Stimulated activated naive CD8-positive, alpha-beta T cell treated with anti-CD3 and anti-CD28 coated beads, Interleukin-15, amount 100 ng/mL, for 72 hours (primary cell): ENCODE measurements at regions not wholly inside any gene's neighbourhood (a gene's known extent, or its start where the extent isn't known, plus 50 kb on each side); places are given as distances from the start of the nearest gene placed in this dataset.

ENCODE experiments used
- ATAC-seq: fragments of 150-1000 bp; cut with Tn5 transposase; 2 replicates; pipeline ENCODE4 v1.10.0; 2021; ENCODE audit warnings: mild to moderate bottlenecking, moderate library complexity
- DNase-seq, 2 donors: peaks; one replicate each; pipeline ENCODE4 v3.0.0; 2021 to 2022
- H3K27ac Mint-ChIP-seq, 2 donors: one replicate each; pipeline ENCODE4 v1.8.0; 2022; ENCODE audit warnings: mild to moderate bottlenecking in 2 of 2, mixed read lengths in 2 of 2, moderate library complexity in 2 of 2
- H3K27me3 Mint-ChIP-seq: one replicate; pipeline ENCODE4 v1.8.0; 2022; ENCODE audit warnings: mixed read lengths
- H3K4me1 Mint-ChIP-seq: one replicate; pipeline ENCODE4 v1.8.0; 2022; ENCODE audit warnings: mild to moderate bottlenecking, mixed read lengths
- H3K4me3 Mint-ChIP-seq, 2 donors: one replicate each; pipeline ENCODE4 v1.8.0; 2022; ENCODE audit warnings: mild to moderate bottlenecking in 2 of 2, mixed read lengths in 2 of 2, moderate library complexity in 1 of 2
- H3K9me3 Mint-ChIP-seq, 2 donors: one replicate each; pipeline ENCODE4 v1.8.0; 2022; ENCODE audit warnings: mixed read lengths in 2 of 2

GRCh38 chr1:78388275-78388674, 102.5 kb upstream of the PTGFR start:
- Mint-ChIP-seq H3K4me1 (no peaks in the 10 kb centered on the region), H3K27ac (no peak overlapping the region), H3K9me3 (peaks cover 0 to 8% of the 10 kb centered on the region in 2 donors), H3K4me3 (no peak overlapping the region), H3K27me3 (no peaks in the 10 kb centered on the region)
- ATAC-seq, result no peak
- no peak for DNase-seq

- ATAC-seq (no peak), DNase-seq (no peak)
- Mint-ChIP-seq H3K4me1 (no peaks in the 10 kb centered on the region), H3K27me3 (peaks cover 18% of the 10 kb centered on the region), H3K4me3 (no peak overlapping the region), H3K27ac (no peak overlapping the region), H3K9me3 (no peaks in the 10 kb centered on the region)
Observed at GRCh38 chr1:78401148-78401547, 89.6 kb upstream of the PTGFR start.

DNA sequence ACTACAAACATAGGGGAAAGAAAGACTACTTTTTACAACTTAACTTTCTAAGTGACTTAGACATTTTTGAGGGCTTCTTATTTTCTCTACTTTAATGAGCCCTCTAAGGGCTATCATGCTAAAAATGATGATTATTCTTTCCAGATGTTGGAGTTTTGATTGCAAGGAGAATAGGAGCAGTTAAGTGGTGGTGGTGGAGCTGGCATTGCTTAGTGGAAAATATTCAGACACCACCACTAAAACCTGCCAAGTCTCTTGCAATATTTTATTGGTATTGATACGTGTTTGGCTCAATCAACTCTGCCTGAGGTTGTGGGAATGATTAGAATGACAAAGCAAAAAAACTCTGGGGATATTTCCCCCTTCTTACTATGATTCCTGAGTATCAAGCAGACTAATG, 82.6 kb upstream of the PTGFR start:
- H3K27ac Mint-ChIP-seq, result no peak overlapping the region
- DNase-seq, result no peak
- no peak for ATAC-seq
- H3K4me3 Mint-ChIP-seq, result no peak overlapping the region
- H3K4me1 Mint-ChIP-seq, result no peaks in the 10 kb centered on the region
- H3K9me3 Mint-ChIP-seq, result peaks cover 8% of the 10 kb centered on the region in 2 donors
- H3K27me3 Mint-ChIP-seq, result no peaks in the 10 kb centered on the region

DNA sequence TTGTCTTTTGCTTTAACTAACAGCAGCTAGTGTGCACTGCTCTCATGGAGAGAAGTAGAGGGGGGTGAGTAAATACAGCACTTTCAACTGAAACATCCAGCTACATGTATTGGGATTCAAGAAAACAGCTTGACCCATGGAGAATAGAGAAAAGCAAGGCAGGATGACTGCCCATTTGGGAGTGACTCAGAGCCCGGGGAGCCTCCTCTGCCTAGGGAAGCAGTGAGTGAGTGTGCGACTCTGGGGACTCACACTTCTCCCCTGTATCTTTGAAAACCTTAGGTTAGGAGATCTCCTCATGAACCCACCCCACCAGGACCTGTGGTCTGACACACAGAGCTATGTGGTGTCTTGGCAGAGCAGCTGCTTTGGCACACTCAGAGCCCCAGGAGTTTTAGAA, 82.0 kb upstream of the PTGFR start:
- no peaks in the 10 kb centered on the region for H3K4me1 Mint-ChIP-seq
- no peak overlapping the region for H3K4me3 Mint-ChIP-seq
- H3K9me3 Mint-ChIP-seq, result peaks cover 8% of the 10 kb centered on the region in 2 donors
- DNase-seq (no peak), ATAC-seq (no peak)
- H3K27ac Mint-ChIP-seq, result no peak overlapping the region
- no peaks in the 10 kb centered on the region for H3K27me3 Mint-ChIP-seq

DNA sequence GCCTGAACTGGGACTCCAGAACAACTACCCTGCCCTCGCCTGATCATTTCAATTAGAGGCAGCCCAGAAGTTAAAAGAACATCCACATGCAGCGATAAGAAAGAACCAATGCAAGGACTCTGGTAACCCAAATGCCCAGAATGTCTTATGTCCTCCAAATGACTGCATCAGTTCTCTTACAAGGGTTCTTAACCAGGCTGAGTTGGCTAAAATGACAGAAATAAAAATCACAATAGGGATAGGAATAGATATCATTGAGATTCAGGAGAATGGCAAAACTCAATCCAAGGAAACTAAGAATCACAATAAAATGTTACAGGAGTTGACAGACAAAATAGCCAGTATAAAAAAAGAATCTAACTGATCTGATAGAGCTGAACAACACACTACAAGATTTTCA, 80.1 kb upstream of the PTGFR start:
- peaks cover 8% of the 10 kb centered on the region in 2 donors for H3K9me3 Mint-ChIP-seq
- H3K27ac Mint-ChIP-seq, result no peak overlapping the region
- no peaks in the 10 kb centered on the region for H3K27me3 Mint-ChIP-seq
- no peak for DNase-seq
- ATAC-seq, result no peak
- H3K4me1 Mint-ChIP-seq, result no peaks in the 10 kb centered on the region
- no peak overlapping the region for H3K4me3 Mint-ChIP-seq

GRCh38 chr1:78411707-78412106, 79.1 kb upstream of the PTGFR start:
- Mint-ChIP-seq H3K27me3 (no peaks in the 10 kb centered on the region), H3K27ac (no peak overlapping the region), H3K4me1 (no peaks in the 10 kb centered on the region), H3K4me3 (no peak overlapping the region), H3K9me3 (peaks cover 8% of the 10 kb centered on the region in 2 donors)
- no peak for DNase-seq
- no peak for ATAC-seq

DNA sequence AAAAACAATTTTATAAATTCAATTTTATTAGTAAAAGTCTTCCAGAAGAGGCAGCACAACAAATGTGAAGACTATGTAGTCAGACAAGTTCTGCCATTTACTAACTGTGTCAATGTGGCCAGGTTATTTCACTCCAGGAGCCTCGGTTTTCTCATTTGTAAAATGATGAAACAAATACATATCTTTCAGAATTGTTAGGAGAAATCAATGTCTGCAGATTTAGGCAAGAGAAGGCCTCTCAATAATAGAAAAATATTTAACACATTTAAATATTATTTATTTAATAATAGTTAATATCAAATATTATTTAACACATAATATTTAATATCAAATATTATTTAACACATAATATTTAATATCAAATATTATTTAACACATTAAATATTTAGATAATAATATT, 75.6 kb upstream of the PTGFR start:
- Mint-ChIP-seq H3K9me3 (peaks cover 8% of the 10 kb centered on the region in 2 donors), H3K27me3 (no peaks in the 10 kb centered on the region), H3K27ac (no peak overlapping the region), H3K4me1 (no peaks in the 10 kb centered on the region), H3K4me3 (no peak overlapping the region)
- no peak for ATAC-seq
- DNase-seq, result no peak

DNA sequence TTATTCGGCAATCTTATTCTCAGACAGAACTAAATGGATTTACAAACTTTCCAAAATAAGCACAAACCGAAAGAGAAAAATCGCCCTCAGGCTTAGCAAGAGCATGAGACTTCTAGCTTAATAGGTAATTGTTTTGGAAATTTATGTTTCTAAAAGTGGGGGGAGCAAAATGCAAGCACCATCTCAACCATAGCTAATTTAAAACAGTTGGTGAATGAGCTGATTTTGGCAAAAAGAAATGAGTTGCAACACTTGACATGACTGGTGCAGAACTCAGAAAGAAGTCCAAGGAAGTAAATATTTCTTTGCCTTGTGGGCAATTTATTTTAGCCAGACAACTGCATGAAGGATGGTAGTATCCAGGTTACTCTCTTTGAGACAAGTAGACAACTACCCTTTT, 71.5 kb upstream of the PTGFR start:
- Mint-ChIP-seq H3K27me3 (no peaks in the 10 kb centered on the region), H3K27ac (no peak overlapping the region), H3K4me1 (no peaks in the 10 kb centered on the region), H3K4me3 (no peak overlapping the region), H3K9me3 (no peaks in the 10 kb centered on the region)
- DNase-seq, result no peak
- ATAC-seq, result no peak

- Mint-ChIP-seq H3K4me1 (no peaks in the 10 kb centered on the region), H3K27ac (no peak overlapping the region)
- ATAC-seq, result no peak
Observed at GRCh38 chr1:78420181-78420580, 70.6 kb upstream of the PTGFR start.

GRCh38 chr1:78420688-78421087, 70.1 kb upstream of the PTGFR start:
- Mint-ChIP-seq H3K4me1 (no peaks in the 10 kb centered on the region), H3K27me3 (no peaks in the 10 kb centered on the region), H3K27ac (no peak overlapping the region), H3K4me3 (no peak overlapping the region), H3K9me3 (no peaks in the 10 kb centered on the region)
- DNase-seq (no peak), ATAC-seq (no peak)

More at GRCh38 chr1:78420181-78420580, 70.6 kb upstream of the PTGFR start:
- no peak for DNase-seq
- no peaks in the 10 kb centered on the region for H3K27me3 Mint-ChIP-seq
- H3K4me3 Mint-ChIP-seq, result no peak overlapping the region
- no peaks in the 10 kb centered on the region for H3K9me3 Mint-ChIP-seq

GRCh38 chr1:78424720-78425119, 66.1 kb upstream of the PTGFR start:
- ATAC-seq (no peak), DNase-seq (no peak)
- H3K27me3 Mint-ChIP-seq, result peaks cover 7% of the 10 kb centered on the region
- H3K27ac Mint-ChIP-seq, result no peak overlapping the region
- no peaks in the 10 kb centered on the region for H3K4me1 Mint-ChIP-seq
- no peaks in the 10 kb centered on the region for H3K9me3 Mint-ChIP-seq
- H3K4me3 Mint-ChIP-seq, result no peak overlapping the region

- no peak overlapping the region for H3K4me3 Mint-ChIP-seq
- ATAC-seq (no peak), DNase-seq (no peak)
- no peaks in the 10 kb centered on the region for H3K4me1 Mint-ChIP-seq
- H3K27ac Mint-ChIP-seq, result no peak overlapping the region
- H3K9me3 Mint-ChIP-seq, result no peaks in the 10 kb centered on the region
- peaks cover 7% of the 10 kb centered on the region for H3K27me3 Mint-ChIP-seq
Observed at GRCh38 chr1:78426408-78426807, 64.4 kb upstream of the PTGFR start.

GRCh38 chr1:78427506-78427905, 63.3 kb upstream of the PTGFR start:
- Mint-ChIP-seq H3K27ac (no peak overlapping the region), H3K9me3 (peaks cover 0 to 8% of the 10 kb centered on the region in 2 donors), H3K4me1 (no peaks in the 10 kb centered on the region), H3K4me3 (no peak overlapping the region), H3K27me3 (peaks cover 7% of the 10 kb centered on the region)
- ATAC-seq (no peak), DNase-seq (no peak)

GRCh38 chr1:78432016-78432415, 58.8 kb upstream of the PTGFR start:
- no peak overlapping the region for H3K27ac Mint-ChIP-seq
- H3K4me1 Mint-ChIP-seq, result no peaks in the 10 kb centered on the region
- no peak overlapping the region for H3K4me3 Mint-ChIP-seq
- DNase-seq (no peak), ATAC-seq (no peak)
- H3K9me3 Mint-ChIP-seq, result peaks cover 0 to 8% of the 10 kb centered on the region in 2 donors
- H3K27me3 Mint-ChIP-seq, result no peaks in the 10 kb centered on the region

DNA sequence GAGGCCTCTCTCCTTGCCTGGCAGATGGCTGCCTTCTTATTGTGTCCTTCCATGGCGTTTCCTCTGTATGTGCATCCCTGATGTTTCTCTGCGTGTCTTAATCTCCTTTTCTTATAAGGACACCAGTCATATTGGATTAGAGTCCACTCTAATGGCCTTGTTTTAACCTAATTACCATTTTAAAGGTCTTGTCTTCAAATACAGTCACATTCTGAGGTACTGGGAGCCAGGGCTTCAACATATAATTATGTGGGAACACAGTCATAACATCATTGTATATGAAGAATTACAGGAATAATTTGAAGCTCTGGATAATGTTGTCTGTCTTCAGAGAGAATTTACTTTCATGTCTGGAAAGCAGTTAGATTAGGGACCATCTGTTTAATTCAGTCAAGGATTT, 56.4 kb upstream of the PTGFR start:
- Mint-ChIP-seq H3K4me1 (no peaks in the 10 kb centered on the region), H3K9me3 (peaks cover 0 to 16% of the 10 kb centered on the region in 2 donors), H3K27me3 (no peaks in the 10 kb centered on the region), H3K27ac (no peak overlapping the region), H3K4me3 (no peak overlapping the region)
- no peak for ATAC-seq
- no peak for DNase-seq

- H3K27ac Mint-ChIP-seq, result no peak overlapping the region
- peaks cover 0 to 14% of the 10 kb centered on the region in 2 donors for H3K9me3 Mint-ChIP-seq
- DNase-seq (no peak), ATAC-seq (no peak)
- no peaks in the 10 kb centered on the region for H3K27me3 Mint-ChIP-seq
- H3K4me3 Mint-ChIP-seq, result no peak overlapping the region
- H3K4me1 Mint-ChIP-seq, result no peaks in the 10 kb centered on the region
Observed at GRCh38 chr1:78436961-78437360, 53.8 kb upstream of the PTGFR start.

- no peak for ATAC-seq
- no peak overlapping the region for H3K27ac Mint-ChIP-seq
Observed at GRCh38 chr1:78437396-78437795, 53.4 kb upstream of the PTGFR start.

More at GRCh38 chr1:78437396-78437795, 53.4 kb upstream of the PTGFR start:
- H3K4me3 Mint-ChIP-seq, result no peak overlapping the region
- H3K4me1 Mint-ChIP-seq, result no peaks in the 10 kb centered on the region
- DNase-seq, result no peak
- H3K27me3 Mint-ChIP-seq, result no peaks in the 10 kb centered on the region
- peaks cover 0 to 9% of the 10 kb centered on the region in 2 donors for H3K9me3 Mint-ChIP-seq
